ENCODE measurements at regions not wholly inside any gene's neighbourhood (a gene's known extent, or its start where the extent isn't known, plus 50 kb on each side); places are given as distances from the start of the nearest gene placed in this dataset.
"Not testable (repeated sequence)": the region's sequence is repeated elsewhere in the genome, so short reads cannot be mapped to it uniquely, and the experiment has no call there.

- in situ Hi-C loops (cut with MboI; ENCODE audit: low sequenced_read_pairs): not testable (repeated sequence)
Observed at GRCh38 chr14:106741086-106741827, 1214.9 kb downstream of the TMEM121 start.

DNA sequence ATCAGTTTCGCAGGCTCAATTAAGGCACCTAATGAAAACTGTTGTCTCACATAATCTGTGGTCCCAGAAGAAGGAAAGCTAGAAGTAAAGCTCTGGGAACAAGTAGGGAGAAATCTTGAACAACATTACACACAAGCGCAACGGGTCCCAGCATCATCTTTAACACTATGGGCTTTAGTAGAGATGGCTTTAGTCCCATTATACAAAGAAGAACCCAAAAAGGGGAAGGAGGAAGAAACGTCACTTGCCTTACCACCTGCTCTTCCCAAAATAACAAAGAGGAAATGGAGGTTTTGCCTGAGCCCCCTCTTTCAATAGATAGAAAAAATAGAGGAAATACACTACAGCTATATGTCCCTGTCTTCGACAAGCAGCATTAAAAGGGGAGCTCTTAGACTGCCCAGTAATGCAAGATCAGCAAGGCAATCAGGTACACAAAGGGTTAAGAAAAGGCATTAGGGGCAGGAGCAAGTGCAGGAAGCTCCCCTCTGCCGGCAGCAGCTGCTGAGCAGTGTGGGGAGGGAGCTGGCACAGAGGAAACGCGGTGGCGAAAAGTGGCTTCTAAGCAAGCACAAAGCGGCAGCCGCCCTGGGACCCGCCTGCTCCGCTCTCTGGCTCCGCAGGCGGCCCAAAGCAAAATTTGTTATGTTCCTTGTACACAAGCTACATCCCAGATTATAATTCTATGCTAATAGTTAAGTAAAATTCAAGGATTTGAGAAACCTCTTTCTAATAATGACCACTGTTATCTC is 1218.8 kb downstream of the TMEM121 start:
- in situ Hi-C loops (cut with MboI; ENCODE audit: low sequenced_read_pairs): not testable (repeated sequence)

GRCh38 chr14:106750089-106750488 is 1223.7 kb downstream of the TMEM121 start:
- in situ Hi-C loops (cut with MboI; ENCODE audit: low sequenced_read_pairs): not testable (repeated sequence)

DNA sequence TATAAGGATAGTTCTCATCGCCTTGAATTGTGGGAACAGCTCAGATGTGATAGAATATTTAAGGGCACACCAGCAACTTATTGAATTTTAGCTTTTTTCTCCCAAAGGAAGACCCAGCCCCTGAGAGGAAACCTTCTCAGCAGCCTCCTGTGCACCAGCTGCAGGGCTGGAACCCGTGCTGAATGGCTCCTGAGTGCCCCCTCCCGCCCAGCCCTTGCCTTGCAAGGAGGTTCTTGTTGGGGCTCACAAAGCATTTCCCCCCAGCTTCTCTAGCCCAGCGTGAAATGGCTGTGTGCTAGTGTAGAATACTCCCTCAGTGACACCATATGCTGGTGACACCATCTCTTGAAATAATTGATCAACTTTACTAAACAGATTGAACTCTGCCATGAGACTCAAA is 1227.4 kb downstream of the TMEM121 start:
- in situ Hi-C loops (cut with MboI; ENCODE audit: low sequenced_read_pairs): not testable (repeated sequence)

GRCh38 chr14:106757444-106757843 is 1231.1 kb downstream of the TMEM121 start:
- in situ Hi-C loops (cut with MboI; ENCODE audit: low sequenced_read_pairs): not testable (repeated sequence)

DNA sequence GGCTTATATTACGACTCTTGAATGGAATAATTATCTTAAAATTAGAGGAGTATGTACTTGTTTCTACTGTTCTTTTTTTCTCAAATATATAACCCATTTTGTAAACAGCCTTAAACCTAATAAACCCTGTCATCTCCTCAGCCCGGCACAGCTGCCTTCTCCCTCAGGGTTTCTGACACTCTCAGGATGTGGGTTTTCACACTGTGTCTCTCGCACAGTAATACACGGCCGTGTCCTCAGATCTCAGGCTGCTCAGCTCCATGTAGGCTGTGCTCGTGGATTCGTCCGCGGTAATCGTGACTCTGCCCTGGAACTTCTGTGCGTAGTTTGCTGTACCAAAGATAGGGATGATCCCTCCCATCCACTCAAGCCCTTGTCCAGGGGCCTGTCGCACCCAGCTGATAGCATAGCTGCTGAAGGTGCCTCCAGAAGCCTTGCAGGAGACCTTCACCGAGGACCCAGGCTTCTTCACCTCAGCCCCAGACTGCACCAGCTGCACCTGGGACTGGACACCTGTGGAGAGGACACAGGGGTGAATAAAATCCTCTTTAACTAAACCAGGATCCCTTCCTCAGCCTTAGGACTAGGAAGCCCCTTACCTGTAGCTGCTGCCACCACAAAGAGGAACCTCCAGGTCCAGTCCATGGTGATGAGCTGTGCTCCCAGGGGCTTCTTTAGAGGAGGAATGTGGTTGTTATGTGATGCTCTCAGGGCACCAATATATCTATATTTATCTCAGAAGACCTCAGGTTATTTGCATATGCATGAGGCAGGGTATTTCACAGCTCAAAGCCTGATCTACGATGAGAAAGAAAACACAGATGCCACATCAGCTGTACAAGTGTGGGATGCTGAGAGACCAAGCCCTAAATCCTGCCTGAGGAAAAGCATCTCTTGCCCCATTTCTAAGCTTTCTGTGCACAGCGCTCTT is 1235.8 kb downstream of the TMEM121 start:
- in situ Hi-C loops (cut with MboI; ENCODE audit: low sequenced_read_pairs): not testable (repeated sequence)

DNA sequence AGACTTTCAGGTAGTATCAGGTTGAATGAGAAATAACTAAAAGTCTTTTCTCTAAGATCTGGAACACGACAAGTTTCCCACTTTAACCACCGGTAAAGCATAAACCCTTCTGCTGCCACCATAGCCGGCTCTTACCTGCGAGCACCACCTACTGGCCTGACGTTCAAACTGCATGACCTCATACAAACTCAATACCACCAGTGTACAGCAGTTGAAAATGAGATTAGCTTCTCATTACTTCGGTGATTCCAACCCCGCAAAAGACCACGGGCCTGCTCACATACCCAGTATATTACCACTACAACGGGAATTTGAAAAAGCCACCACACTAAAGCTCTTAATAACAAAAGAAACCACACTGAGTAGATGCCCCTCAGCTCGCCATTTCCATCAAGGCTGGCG is 1238.6 kb downstream of the TMEM121 start:
- in situ Hi-C loops (cut with MboI; ENCODE audit: low sequenced_read_pairs): not testable (repeated sequence)

DNA sequence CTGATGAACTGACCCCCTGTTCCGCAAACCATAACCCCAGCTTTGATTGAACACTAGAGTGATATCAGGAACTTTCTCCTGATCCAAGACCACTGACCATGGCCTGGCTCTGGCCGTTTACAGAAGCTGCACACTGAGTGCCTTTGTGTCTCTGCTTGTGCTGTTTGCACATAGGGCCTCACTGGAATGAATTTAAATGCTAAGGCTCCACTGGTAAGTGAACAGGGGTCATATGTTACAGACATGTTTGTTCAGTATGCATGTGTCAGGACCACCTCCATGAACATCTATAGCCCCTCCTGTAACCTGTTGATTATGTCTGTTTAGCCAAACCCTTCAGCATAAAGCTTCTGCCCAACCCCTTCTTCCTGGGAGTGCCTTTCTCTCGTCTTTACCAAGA is 1239.8 kb downstream of the TMEM121 start:
- in situ Hi-C loops (cut with MboI; ENCODE audit: low sequenced_read_pairs): no loop called here

GRCh38 chr14:106766551-106767277 is 1240.3 kb downstream of the TMEM121 start:
- in situ Hi-C loops (cut with MboI; ENCODE audit: low sequenced_read_pairs): not testable (repeated sequence)

GRCh38 chr14:106768230-106768629 is 1241.8 kb downstream of the TMEM121 start:
- in situ Hi-C loops (cut with MboI; ENCODE audit: low sequenced_read_pairs): not testable (repeated sequence)

- in situ Hi-C loops (cut with MboI; ENCODE audit: low sequenced_read_pairs): not testable (repeated sequence)
Observed at GRCh38 chr14:106768972-106769700, 1242.8 kb downstream of the TMEM121 start.

DNA sequence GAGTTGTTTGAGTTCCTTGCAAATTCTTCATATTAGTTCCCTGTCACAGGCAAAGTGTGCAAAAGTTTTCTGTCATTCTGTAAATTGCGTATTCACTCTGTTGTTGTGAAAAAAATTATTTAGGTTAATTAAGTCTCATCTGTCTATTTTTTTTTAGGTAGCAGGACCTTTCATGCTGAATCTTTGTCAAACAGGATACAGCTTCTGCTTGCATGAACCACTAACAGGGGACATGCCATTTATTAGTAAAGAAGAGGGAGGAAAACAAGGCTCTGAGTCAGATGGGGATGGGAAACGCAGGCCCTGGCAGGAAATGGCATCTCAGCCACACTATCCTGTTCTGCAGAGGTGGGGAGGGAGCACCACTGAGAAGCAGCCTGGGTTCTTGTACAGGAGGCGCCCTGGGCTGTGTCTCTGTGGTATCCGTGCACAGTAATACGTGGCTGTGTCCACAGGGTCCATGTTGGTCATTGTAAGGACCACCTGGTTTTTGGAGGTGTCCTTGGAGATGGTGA is 1243.8 kb downstream of the TMEM121 start:
- in situ Hi-C loops (cut with MboI; ENCODE audit: low sequenced_read_pairs): not testable (repeated sequence)

DNA sequence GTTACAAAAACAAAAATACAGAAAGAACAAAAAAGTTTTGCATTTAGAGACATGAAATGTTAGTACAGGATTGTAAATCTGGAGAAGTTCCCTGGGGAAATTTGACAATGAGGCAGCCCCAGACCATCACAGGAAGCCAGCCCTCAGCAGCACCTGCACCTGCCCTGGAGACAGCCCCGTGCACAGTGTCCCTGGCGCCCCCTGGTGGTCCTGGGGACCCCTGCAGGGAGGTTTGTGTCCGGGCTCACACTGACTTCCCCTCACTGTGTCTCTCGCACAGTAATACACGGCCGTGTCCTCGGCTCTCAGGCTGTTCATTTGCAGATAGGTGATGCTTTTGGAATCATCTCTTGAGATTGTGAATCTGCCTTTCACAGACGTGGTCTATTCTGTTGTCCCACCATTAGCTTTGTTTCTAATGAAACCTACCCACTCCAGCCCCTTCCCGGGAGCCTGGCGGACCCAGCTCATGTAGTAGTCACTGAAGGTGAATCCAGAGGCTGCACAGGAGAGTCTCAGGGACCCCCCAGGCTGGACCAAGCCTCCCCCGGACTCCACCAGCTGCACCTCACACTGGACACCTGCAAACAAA is 1248.6 kb downstream of the TMEM121 start:
- in situ Hi-C loops (cut with MboI; ENCODE audit: low sequenced_read_pairs): not testable (repeated sequence)

DNA sequence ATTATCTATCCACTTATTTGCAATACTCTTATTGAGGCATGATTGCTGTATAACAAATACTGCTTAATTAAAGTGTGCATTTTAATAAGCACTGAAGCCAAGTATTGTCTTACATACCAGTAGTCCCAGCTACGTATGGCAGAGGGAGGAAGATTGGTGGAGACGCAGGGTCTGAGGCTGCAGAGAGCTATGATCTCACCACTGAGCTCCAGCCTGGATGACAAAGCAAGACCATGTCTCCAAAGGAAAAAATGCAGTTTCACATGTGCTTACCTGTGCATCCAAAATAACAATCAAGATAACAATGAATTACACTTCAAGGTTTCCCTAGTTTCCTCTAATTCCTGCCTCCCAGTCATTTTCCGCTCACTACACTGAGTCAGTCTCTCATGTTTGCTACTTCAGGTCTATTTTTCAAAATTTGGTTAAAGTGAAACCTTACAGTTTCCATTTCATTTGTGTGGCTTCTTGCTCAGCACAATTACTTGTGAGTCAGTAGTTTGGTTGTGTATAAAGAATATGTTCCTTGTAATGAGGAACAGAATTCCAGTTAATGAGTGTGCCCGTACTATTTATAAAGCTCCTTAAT is 1250.1 kb downstream of the TMEM121 start:
- in situ Hi-C loops (cut with MboI; ENCODE audit: low sequenced_read_pairs): no loop called here

DNA sequence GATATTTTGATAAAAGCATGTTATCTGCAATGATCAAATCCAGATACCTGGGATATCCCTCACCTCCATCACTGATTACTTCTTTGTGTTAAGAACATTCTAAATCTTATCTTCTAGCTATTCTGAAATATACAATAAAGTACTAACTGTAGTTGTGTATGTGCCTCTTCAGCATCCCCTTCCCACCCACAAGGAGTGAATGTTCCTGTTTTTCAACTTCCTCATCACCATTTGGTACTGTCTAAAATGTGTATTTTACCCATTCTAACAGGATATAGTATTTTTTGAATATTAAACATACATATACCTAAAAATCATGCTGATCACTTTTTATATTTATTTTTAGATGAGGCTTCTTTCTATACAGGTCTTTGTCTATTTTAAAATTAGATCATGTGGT is 1252.6 kb downstream of the TMEM121 start:
- in situ Hi-C loops (cut with MboI; ENCODE audit: low sequenced_read_pairs): no loop called here

GRCh38 chr14:106786697-106787096 is 1260.3 kb downstream of the TMEM121 start:
- in situ Hi-C loops (cut with MboI; ENCODE audit: low sequenced_read_pairs): no loop called here

GRCh38 chr14:106787626-106788025 is 1261.2 kb downstream of the TMEM121 start:
- in situ Hi-C loops (cut with MboI; ENCODE audit: low sequenced_read_pairs): no loop called here

DNA sequence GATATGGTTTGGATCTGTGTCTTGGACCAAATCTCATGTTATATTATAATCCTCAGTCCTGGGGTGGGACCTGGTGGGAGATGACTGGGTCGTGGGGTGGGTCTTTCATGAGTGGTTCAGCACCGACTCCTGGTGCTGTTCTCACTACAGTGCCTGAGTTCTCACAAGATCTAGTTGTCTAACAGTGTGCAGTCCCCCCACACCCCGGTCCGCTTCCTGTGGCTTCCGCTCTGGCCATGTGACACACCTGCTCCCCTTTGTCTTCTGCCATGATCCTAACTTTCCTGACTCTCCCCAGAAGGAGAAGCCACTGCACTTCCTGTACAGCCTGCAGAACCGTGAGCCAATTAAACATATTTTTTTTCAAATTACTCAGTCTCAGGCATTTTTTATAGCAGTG is 1262.2 kb downstream of the TMEM121 start:
- in situ Hi-C loops (cut with MboI; ENCODE audit: low sequenced_read_pairs): no loop called here

GRCh38 chr14:106789318-106789717 is 1262.9 kb downstream of the TMEM121 start:
- in situ Hi-C loops (cut with MboI; ENCODE audit: low sequenced_read_pairs): no loop called here

All from HL-60/S4 (cell line).